CD4-positive, alpha-beta T cell (primary cell): ENCODE measurements at regions not wholly inside any gene's neighbourhood (a gene's known extent, or its start where the extent isn't known, plus 50 kb on each side); places are given as distances from the start of the nearest gene placed in this dataset.

Experiments
- ATAC-seq: fragments of 200-7000 bp; cut with Tn5 transposase; one replicate; pipeline ENCODE4 v1.10.0; 2022; ENCODE audit warnings: mild to moderate bottlenecking; ENCODE audit not compliant: poor library complexity
- CTCF ChIA-PET: fragments of 350-600 bp; sonication (Branson Sonifier 250); formaldehyde crosslinking; loops from one replicate; lab custom pipeline; 2021; ENCODE audit warnings: antibody characterized with exemption, inconsistent platforms; lab: Charles Lee
- POLR2A ChIA-PET: fragments of 350-600 bp; sonication (Branson Sonifier 250); formaldehyde crosslinking; loops from one replicate; lab custom pipeline; 2021; ENCODE audit warnings: antibody characterized with exemption, inconsistent platforms; lab: Charles Lee
- DNase-seq, 14 experiments: peaks; one replicate each; pipeline ENCODE4 v3.0.0-alpha.2; 2013 to 2020; ENCODE audit warnings: mixed read lengths in 2 of 14
- H3K27ac ChIP-seq, 2 donors: one replicate each; pipeline versions ENCODE4 v1.5.1 to v1.7.0; 2013; ENCODE audit warnings: low read length in 2 of 2, low read depth in 1 of 2, mild to moderate bottlenecking in 1 of 2
- H3K27me3 ChIP-seq, 2 experiments: 1 replicate in 1 of 2; 2 replicates in 1 of 2; pipeline versions ENCODE4 v1.6.1 to v1.7.0; 2013; ENCODE audit warnings: low read length in 2 of 2, control low read depth in 1 of 2, mild to moderate bottlenecking in 1 of 2, moderate library complexity in 1 of 2; ENCODE audit not compliant: insufficient read depth in 2 of 2, control insufficient read depth in 1 of 2
- H3K36me3 ChIP-seq: one replicate; pipeline ENCODE4 v1.6.1; 2013; ENCODE audit warnings: low read length, control low read depth; ENCODE audit not compliant: insufficient read depth
- H3K4me1 ChIP-seq: one replicate; pipeline ENCODE4 v1.6.1; 2013; ENCODE audit warnings: low read length, control low read depth; ENCODE audit not compliant: insufficient read depth
- H3K4me3 ChIP-seq: one replicate; pipeline ENCODE4 v1.5.1; 2013; ENCODE audit warnings: mild to moderate bottlenecking, low read length, moderate library complexity
- H3K9me3 ChIP-seq, 2 experiments: 1 replicate in 1 of 2; 2 replicates in 1 of 2; pipeline versions ENCODE4 v1.6.1 to v1.7.0; 2013; ENCODE audit warnings: low read length in 2 of 2, mild to moderate bottlenecking in 2 of 2, control low read depth in 1 of 2, moderate library complexity in 1 of 2; ENCODE audit not compliant: control insufficient read depth in 1 of 2, insufficient read depth in 1 of 2
- H3K27ac Mint-ChIP-seq: one replicate; pipeline ENCODE4 v1.8.0; 2020; ENCODE audit warnings: mixed read lengths
- H3K27me3 Mint-ChIP-seq: one replicate; pipeline ENCODE4 v1.8.0; 2021; ENCODE audit warnings: mixed read lengths
- H3K36me3 Mint-ChIP-seq: one replicate; pipeline ENCODE4 v1.8.0; 2021; ENCODE audit warnings: low read depth, mixed read lengths
- H3K4me1 Mint-ChIP-seq: one replicate; pipeline ENCODE4 v1.8.0; 2021; ENCODE audit warnings: low read depth, mixed read lengths
- H3K4me3 Mint-ChIP-seq: one replicate; pipeline ENCODE4 v1.8.0; 2020; ENCODE audit warnings: mild to moderate bottlenecking, mixed read lengths
- H3K9me3 Mint-ChIP-seq: one replicate; pipeline ENCODE4 v1.8.0; 2020; ENCODE audit warnings: mixed read lengths
- intact Hi-C, 2 experiments: fragments of 100-400 bp; cut with DNase I in 1 of 2; cut with micrococcal nuclease in 1 of 2; formaldehyde crosslinking; loops; one replicate each; pipeline versions ENCODE4 v1.15.1 to v1.9.0; 2023 to 2025; cut with DNase I, micrococcal nuclease
- TF ChIP-seq, protein P1 (sequence below): fragments of 200-600 bp; IDR thresholded peaks from one replicate; pipeline ENCODE4 v1.8.0; 2022; ENCODE audit warnings: antibody characterized with exemption, mild to moderate bottlenecking

DNA sequence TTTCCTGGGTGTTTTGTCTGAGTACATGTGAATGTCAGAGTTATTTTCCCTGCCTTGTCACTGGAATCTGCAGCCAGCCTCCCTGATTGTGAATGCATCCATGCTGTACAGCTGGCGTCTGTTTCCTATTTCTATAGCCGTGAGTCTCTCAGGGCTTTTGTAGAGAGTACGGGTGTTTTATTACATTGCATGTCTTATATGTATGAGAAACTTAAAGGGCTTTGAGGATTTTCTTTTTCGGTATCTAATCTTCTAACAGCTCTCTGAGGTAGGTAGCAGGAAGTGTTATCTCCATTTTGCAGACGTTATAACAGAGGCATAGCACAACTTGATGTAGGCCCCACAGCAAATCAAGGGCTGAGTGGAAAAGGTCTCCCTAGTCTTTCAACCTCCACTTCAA is 272.9 kb downstream of the PRL start:
- no peak overlapping the region for H3K4me3 ChIP-seq
- H3K36me3 ChIP-seq: no peaks in the 10 kb centered on the region
- intact Hi-C loops: no loop called here
- DNase-seq (no peak), ATAC-seq (peak; percentile 32)
- H3K27me3 ChIP-seq: no peaks in the 10 kb centered on the region
- peaks cover 0 to 4% of the 10 kb centered on the region in 2 experiments for H3K9me3 ChIP-seq
- H3K4me3 Mint-ChIP-seq: no peak overlapping the region
- peaks cover 45% of the 10 kb centered on the region for H3K4me1 Mint-ChIP-seq
- no peaks in the 10 kb centered on the region for H3K27me3 Mint-ChIP-seq
- H3K27ac ChIP-seq: no peak overlapping the region
- TF ChIP-seq, protein P1, sequence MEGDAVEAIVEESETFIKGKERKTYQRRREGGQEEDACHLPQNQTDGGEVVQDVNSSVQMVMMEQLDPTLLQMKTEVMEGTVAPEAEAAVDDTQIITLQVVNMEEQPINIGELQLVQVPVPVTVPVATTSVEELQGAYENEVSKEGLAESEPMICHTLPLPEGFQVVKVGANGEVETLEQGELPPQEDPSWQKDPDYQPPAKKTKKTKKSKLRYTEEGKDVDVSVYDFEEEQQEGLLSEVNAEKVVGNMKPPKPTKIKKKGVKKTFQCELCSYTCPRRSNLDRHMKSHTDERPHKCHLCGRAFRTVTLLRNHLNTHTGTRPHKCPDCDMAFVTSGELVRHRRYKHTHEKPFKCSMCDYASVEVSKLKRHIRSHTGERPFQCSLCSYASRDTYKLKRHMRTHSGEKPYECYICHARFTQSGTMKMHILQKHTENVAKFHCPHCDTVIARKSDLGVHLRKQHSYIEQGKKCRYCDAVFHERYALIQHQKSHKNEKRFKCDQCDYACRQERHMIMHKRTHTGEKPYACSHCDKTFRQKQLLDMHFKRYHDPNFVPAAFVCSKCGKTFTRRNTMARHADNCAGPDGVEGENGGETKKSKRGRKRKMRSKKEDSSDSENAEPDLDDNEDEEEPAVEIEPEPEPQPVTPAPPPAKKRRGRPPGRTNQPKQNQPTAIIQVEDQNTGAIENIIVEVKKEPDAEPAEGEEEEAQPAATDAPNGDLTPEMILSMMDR: no peak
- ChIA-PET POLR2A (no interaction called here), CTCF (no interaction called here)
- H3K9me3 Mint-ChIP-seq: peaks cover 2% of the 10 kb centered on the region
- H3K36me3 Mint-ChIP-seq: no peaks in the 10 kb centered on the region
- H3K27ac Mint-ChIP-seq: peak overlapping the region; percentile 62
- H3K4me1 ChIP-seq: peaks cover 4% of the 10 kb centered on the region

DNA sequence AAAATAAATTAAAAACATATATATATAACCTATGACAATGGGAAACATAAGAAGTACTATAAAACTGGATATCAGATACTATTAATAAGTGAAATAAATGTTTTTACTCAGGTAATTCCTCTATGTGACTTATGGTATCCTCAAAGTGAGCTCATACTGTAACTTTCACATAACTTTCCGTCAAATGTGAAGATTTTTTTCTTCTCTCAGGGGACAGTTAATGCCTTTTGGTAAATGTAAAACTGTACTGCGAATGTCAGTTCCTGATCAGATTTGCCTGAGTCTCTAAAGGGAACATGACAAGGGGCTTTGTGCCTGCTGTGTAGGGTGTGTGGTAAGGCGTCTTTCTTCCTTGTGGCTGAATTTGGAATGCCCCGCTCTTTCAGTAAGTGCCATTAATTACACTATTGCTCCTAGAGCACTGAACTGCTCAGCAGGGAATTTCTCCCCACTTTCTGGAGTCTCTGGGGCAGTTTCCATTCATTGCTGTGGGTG is 271.8 kb downstream of the PRL start:
- CTCF ChIA-PET: no interaction called here
- Histone ChIP-seq H3K27ac (no peak overlapping the region), H3K9me3 (peaks cover 0 to 4% of the 10 kb centered on the region in 2 experiments), H3K27me3 (no peaks in the 10 kb centered on the region), H3K36me3 (no peaks in the 10 kb centered on the region), H3K4me1 (peaks cover 4% of the 10 kb centered on the region), H3K4me3 (no peak overlapping the region)
- ATAC-seq (no peak), DNase-seq (peak in 2 of 14 experiments; percentile 19 to 26)
- TF ChIP-seq, protein P1: no peak
- H3K9me3 Mint-ChIP-seq: peaks cover 2% of the 10 kb centered on the region
- no peaks in the 10 kb centered on the region for H3K27me3 Mint-ChIP-seq
- peaks cover 54% of the 10 kb centered on the region for H3K4me1 Mint-ChIP-seq
- intact Hi-C loops: loop anchor here in 1 of 2 experiments (5.0 kb wide), 1 partner anchor 37 kb away; no protein-coding TSS in a partner anchor
- no peaks in the 10 kb centered on the region for H3K36me3 Mint-ChIP-seq
- no peak overlapping the region for H3K4me3 Mint-ChIP-seq
- peak overlapping the region; percentile 69 for H3K27ac Mint-ChIP-seq
- POLR2A ChIA-PET: no interaction called here

DNA sequence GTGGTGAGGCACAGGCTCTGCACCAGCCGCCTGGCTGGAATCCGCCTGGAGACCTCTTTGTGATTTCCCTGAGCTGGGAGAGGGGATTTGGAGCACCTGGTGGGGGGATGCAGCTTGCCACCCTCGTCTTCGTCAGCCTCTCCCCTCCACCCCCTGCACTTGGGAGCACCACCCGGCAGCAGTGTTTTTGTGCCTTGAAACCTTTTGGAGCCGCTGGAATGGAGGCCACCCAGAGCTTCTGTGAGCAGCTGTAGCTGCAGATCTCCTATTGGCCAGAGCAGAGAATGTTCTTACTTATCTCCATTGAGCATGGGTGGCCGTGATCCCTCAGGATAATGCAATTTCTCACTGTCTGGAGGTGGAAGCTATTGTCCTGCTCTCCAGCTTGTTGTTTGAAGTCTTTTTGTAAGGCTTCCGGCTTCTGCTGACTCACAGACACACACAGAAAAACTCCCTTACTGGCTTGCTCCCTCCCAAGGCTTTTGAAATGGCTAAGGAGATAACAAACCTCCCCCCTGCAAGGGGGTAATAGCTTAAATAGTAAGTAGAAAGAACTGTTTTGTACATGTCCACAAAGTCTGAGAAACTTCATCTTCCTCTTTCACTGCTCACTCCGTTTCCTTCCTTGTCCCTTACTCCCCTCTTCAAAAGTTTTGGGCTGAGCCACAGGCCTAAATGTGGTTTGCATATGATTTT is 271.2 kb downstream of the PRL start:
- no peaks in the 10 kb centered on the region for H3K27me3 Mint-ChIP-seq
- H3K9me3 Mint-ChIP-seq: peaks cover 2% of the 10 kb centered on the region
- intact Hi-C loops: loop anchor here in 1 of 2 experiments (5.0 kb wide), 1 partner anchor 37 kb away; no protein-coding TSS in a partner anchor
- H3K4me3 Mint-ChIP-seq: peak overlapping the region; percentile 35
- peaks cover 54% of the 10 kb centered on the region for H3K4me1 Mint-ChIP-seq
- Histone ChIP-seq H3K36me3 (no peaks in the 10 kb centered on the region), H3K4me1 (peaks cover 4% of the 10 kb centered on the region), H3K4me3 (no peak overlapping the region), H3K9me3 (peaks cover 0 to 4% of the 10 kb centered on the region in 2 experiments), H3K27ac (no peak overlapping the region), H3K27me3 (no peaks in the 10 kb centered on the region)
- ChIA-PET CTCF (no interaction called here), POLR2A (no interaction called here)
- peak overlapping the region; percentile 69 for H3K27ac Mint-ChIP-seq
- DNase-seq (peak in 3 of 14 experiments; percentile 7 to 46 (median 44)), ATAC-seq (peak; percentile 66)
- H3K36me3 Mint-ChIP-seq: no peaks in the 10 kb centered on the region
- TF ChIP-seq, protein P1: no peak
